B cell (primary cell): ENCODE measurements at regions not wholly inside any gene's neighbourhood (a gene's known extent, or its start where the extent isn't known, plus 50 kb on each side); places are given as distances from the start of the nearest gene placed in this dataset.

Experiments
- ATAC-seq: fragments of 200-7000 bp; cut with Tn5 transposase; one replicate; pipeline ENCODE4 v1.10.0; 2021; ENCODE audit warnings: low read depth, mild to moderate bottlenecking, moderate number of reproducible peaks, moderate library complexity
- CTCF ChIA-PET: fragments of 350-600 bp; sonication (Branson Sonifier 250); formaldehyde crosslinking; loops from one replicate; lab custom pipeline; 2021; ENCODE audit warnings: antibody characterized with exemption, inconsistent platforms; lab: Charles Lee
- POLR2A ChIA-PET: fragments of 350-600 bp; sonication (Branson Sonifier 250); formaldehyde crosslinking; loops from one replicate; lab custom pipeline; 2021; ENCODE audit warnings: antibody characterized with exemption; lab: Charles Lee
- DNase-seq: peaks from one replicate; pipeline ENCODE4 v3.0.0; 2013
- H2AFZ ChIP-seq: 2 replicates; pipeline ENCODE4 v1.6.1; 2012; ENCODE audit warnings: mild to moderate bottlenecking, low read depth, low read length; ENCODE audit not compliant: insufficient read depth, poor library complexity, severe bottlenecking
- H3K27ac ChIP-seq, 2 donors: 1 replicate in 1 of 2; 2 replicates in 1 of 2; pipeline ENCODE4 v1.5.1; 2012 to 2013; ENCODE audit warnings: low read length in 2 of 2, mild to moderate bottlenecking in 2 of 2, moderate library complexity in 1 of 2
- H3K27me3 ChIP-seq, 4 experiments: fragments of 200-600 bp in 1 of 4; sonication (generic) in 1 of 4; replicated peaks in 1 of 4; 1 replicate in 2 of 4; 2 replicates in 2 of 4; pipeline versions ENCODE4 v1.6.1 to v1.7.0; 2013 to 2016; ENCODE audit warnings: low read length in 3 of 4, mild to moderate bottlenecking in 2 of 4, mixed read lengths in 1 of 4, moderate library complexity in 1 of 4; ENCODE audit not compliant: insufficient read depth in 4 of 4, control insufficient read depth in 3 of 4; ENCODE audit errors: control extremely low read depth in 1 of 4
- H3K36me3 ChIP-seq, 2 experiments: replicated peaks in 1 of 2; 1 replicate in 1 of 2; 2 replicates in 1 of 2; pipeline versions ENCODE4 v1.6.1 to v1.7.1; 2013; ENCODE audit warnings: low read length in 1 of 2; ENCODE audit not compliant: insufficient read depth in 2 of 2, control insufficient read depth in 1 of 2; ENCODE audit errors: control extremely low read depth in 1 of 2, extremely low read depth in 1 of 2
- H3K4me1 ChIP-seq, 2 donors: fragments of 200-600 bp in 1 of 2; sonication (generic) in 1 of 2; 1 replicate in 1 of 2; 2 replicates in 1 of 2; pipeline versions ENCODE4 v1.5.1 to v1.6.1; 2013 to 2017; ENCODE audit warnings: low read length in 2 of 2; ENCODE audit not compliant: control insufficient read depth in 2 of 2, insufficient read depth in 2 of 2
- H3K4me2 ChIP-seq: replicated peaks from 2 replicates; pipeline ENCODE3; 2012; ENCODE audit warnings: mild to moderate bottlenecking, low read depth, low read length; ENCODE audit not compliant: poor library complexity, severe bottlenecking
- H3K4me3 ChIP-seq, 5 experiments: fragments of 200-600 bp in 1 of 5; sonication (generic) in 1 of 5; 1 replicate in 3 of 5; 2 replicates in 2 of 5; pipeline versions ENCODE4 v1.5.1 to v1.7.0; 2011 to 2016; ENCODE audit warnings: low read length in 4 of 5, mild to moderate bottlenecking in 4 of 5, low read depth in 2 of 5, control low read depth in 1 of 5, moderate library complexity in 1 of 5; ENCODE audit not compliant: insufficient read depth in 1 of 5; ENCODE audit errors: control extremely low read depth in 1 of 5, extremely low read depth in 1 of 5
- H3K79me2 ChIP-seq: fragments of 200-600 bp; sonication (generic); one replicate; pipeline ENCODE4 v1.6.0; 2016; ENCODE audit warnings: low read length; ENCODE audit not compliant: control insufficient read depth, insufficient read depth
- H3K9ac ChIP-seq: fragments of 200-600 bp; sonication (generic); 2 replicates; pipeline ENCODE4 v1.6.1; 2017; ENCODE audit warnings: mild to moderate bottlenecking, low read length, moderate library complexity
- H3K9me3 ChIP-seq, 3 donors: one replicate each; pipeline versions ENCODE4 v1.6.1 to v1.7.1; 2013; ENCODE audit warnings: low read length in 2 of 3; ENCODE audit not compliant: control insufficient read depth in 2 of 3, insufficient read depth in 1 of 3; ENCODE audit errors: control extremely low read depth in 1 of 3
- H4K20me1 ChIP-seq: 2 replicates; pipeline ENCODE4 v1.6.0; 2012; ENCODE audit warnings: mild to moderate bottlenecking, low read length; ENCODE audit not compliant: insufficient read depth, control insufficient read depth, poor library complexity, severe bottlenecking
- H3K27ac Mint-ChIP-seq: one replicate; pipeline ENCODE4 v1.8.0; 2021; ENCODE audit warnings: mixed read lengths
- H3K27me3 Mint-ChIP-seq: one replicate; pipeline ENCODE4 v1.8.0; 2021; ENCODE audit warnings: mixed read lengths
- H3K4me1 Mint-ChIP-seq: one replicate; pipeline ENCODE4 v1.8.0; 2021; ENCODE audit warnings: mixed read lengths
- H3K4me3 Mint-ChIP-seq: one replicate; pipeline ENCODE4 v1.8.0; 2021; ENCODE audit warnings: mixed read lengths
- H3K9me3 Mint-ChIP-seq: one replicate; pipeline ENCODE4 v1.8.0; 2022; ENCODE audit warnings: mixed read lengths; ENCODE audit not compliant: insufficient read depth
- CTCF ChIP-seq: fragments of 200-600 bp; IDR thresholded peaks from one replicate; pipeline ENCODE4 v1.8.0; 2022; ENCODE audit warnings: antibody characterized with exemption, mild to moderate bottlenecking
- EZH2 ChIP-seq: IDR thresholded peaks from 2 replicates; pipeline ENCODE4 v1.6.1; 2012; ENCODE audit warnings: borderline replicate concordance, low read depth, mild to moderate bottlenecking, moderate library complexity, low read length; ENCODE audit not compliant: insufficient read depth, poor library complexity, severe bottlenecking
- WGBS: methylation state at CpG from one replicate; pipeline ENCODE4 v1.1.5; 2013; ENCODE audit warnings: missing lambda C conversion rate; ENCODE audit not compliant: insufficient coverage; 5-methylcytosine and 5-hydroxymethylcytosine counted together
- intact Hi-C: fragments of 100-400 bp; cut with micrococcal nuclease; formaldehyde crosslinking; loops from one replicate; pipeline ENCODE4 v1.10.0; 2022

- POLR2A ChIA-PET = no interaction called here
- intact Hi-C loops = no loop called here
- Histone ChIP-seq H3K9me3 (no peaks in the 10 kb centered on the region), H3K27me3 (no peaks in the 10 kb centered on the region), H3K36me3 (no peaks in the 10 kb centered on the region), H3K9ac (no peak overlapping the region), H3K27ac (no peak overlapping the region), H3K4me1 (peaks cover 0 to 10% of the 10 kb centered on the region in 2 donors), H3K4me2 (no peak overlapping the region), H3K4me3 (no peak overlapping the region), H3K79me2 (no peaks in the 10 kb centered on the region), H2AFZ (no peak overlapping the region), H4K20me1 (no peaks in the 10 kb centered on the region)
- ATAC-seq (no peak), DNase-seq (no peak)
- TF ChIP-seq CTCF (no peak), EZH2 (no peak)
- H3K27me3 Mint-ChIP-seq = peaks cover 9% of the 10 kb centered on the region
- H3K4me1 Mint-ChIP-seq = peaks cover 8% of the 10 kb centered on the region
- WGBS = 96% methylated on average over 11 of the region's 11 CpGs
- H3K27ac Mint-ChIP-seq = no peak overlapping the region
- CTCF ChIA-PET = no interaction called here
- H3K9me3 Mint-ChIP-seq = no peaks in the 10 kb centered on the region
- H3K4me3 Mint-ChIP-seq = no peak overlapping the region
Measured at GRCh38 chr15:88986949-88987590, 73.9 kb upstream of the MFGE8 start.

- CTCF ChIA-PET = no interaction called here
- Mint-ChIP-seq H3K4me3 (no peak overlapping the region), H3K4me1 (peaks cover 7% of the 10 kb centered on the region), H3K9me3 (no peaks in the 10 kb centered on the region), H3K27ac (no peak overlapping the region), H3K27me3 (peaks cover 9% of the 10 kb centered on the region)
- no peaks in the 10 kb centered on the region for H3K36me3 ChIP-seq
- WGBS = 92% methylated on average over 2 of the region's 7 CpGs
- TF ChIP-seq CTCF (no peak), EZH2 (no peak)
- H3K4me1 ChIP-seq = peaks cover 0 to 5% of the 10 kb centered on the region in 2 donors
- H2AFZ ChIP-seq = no peak overlapping the region
- H3K4me2 ChIP-seq = no peak overlapping the region
- H3K4me3 ChIP-seq = no peak overlapping the region
- no peak overlapping the region for H3K9ac ChIP-seq
- intact Hi-C loops = no loop called here
- POLR2A ChIA-PET = no interaction called here
- no peaks in the 10 kb centered on the region for H3K9me3 ChIP-seq
- no peaks in the 10 kb centered on the region for H3K79me2 ChIP-seq
- DNase-seq (no peak), ATAC-seq (no peak)
- no peaks in the 10 kb centered on the region for H3K27me3 ChIP-seq
- H3K27ac ChIP-seq = no peak overlapping the region
- no peaks in the 10 kb centered on the region for H4K20me1 ChIP-seq
Measured at GRCh38 chr15:88987591-88987933, 74.4 kb upstream of the MFGE8 start.
